HG03135 (cell line): ENCODE measurements at regions not wholly inside any gene's neighbourhood (a gene's known extent, or its start where the extent isn't known, plus 50 kb on each side); places are given as distances from the start of the nearest gene placed in this dataset.
"Not testable (repeated sequence)": the region's sequence is repeated elsewhere in the genome, so short reads cannot be mapped to it uniquely, and the experiment has no call there.

Experiments used
- ATAC-seq: cut with Tn5 transposase; IDR thresholded peaks from one replicate; pipeline ENCODE4 v1.9.1; 2021; ENCODE audit warnings: mild to moderate bottlenecking, moderate library complexity; ENCODE audit not compliant: unreplicated experiment

DNA sequence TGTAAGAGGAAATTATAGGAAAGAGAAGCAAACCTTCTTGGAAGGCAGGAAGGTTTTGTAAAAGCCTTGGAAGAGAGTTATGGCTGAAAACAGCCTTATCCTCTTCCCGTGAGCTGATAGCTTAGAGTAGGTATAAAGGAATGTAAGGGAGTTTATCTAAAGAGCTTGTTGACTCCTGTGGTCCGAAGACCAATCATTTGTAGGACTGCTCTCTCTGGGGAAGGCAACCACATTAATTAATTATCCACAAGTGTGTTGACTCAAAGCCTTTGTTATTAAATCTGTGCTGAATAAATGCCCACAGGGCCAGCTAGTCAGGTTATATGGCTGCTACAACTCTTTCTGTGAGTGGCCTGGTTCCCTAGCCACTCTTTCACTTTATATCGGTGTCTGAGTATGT lies 452.1 kb upstream of the RASGRP1 start:
- ATAC-seq = no peak

DNA sequence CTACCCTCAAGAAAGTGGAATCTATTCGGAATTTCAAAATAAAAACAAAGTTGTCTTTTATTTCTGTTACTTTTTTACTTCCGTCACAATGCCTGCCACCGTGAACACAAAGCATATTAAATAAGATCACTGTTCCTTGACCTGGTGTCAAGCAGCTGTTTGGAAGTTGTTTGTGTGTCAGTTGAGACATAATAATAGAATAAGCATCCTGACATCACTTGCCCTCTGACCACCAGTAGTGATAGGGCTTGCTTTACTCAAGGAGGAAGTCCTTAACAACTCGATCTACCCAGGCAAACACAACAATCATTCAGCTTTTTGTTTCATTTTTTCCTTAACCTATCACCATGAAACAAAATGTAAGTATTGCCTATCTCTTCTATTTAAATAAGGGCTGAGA lies 454.4 kb upstream of the RASGRP1 start:
- no peak for ATAC-seq

DNA sequence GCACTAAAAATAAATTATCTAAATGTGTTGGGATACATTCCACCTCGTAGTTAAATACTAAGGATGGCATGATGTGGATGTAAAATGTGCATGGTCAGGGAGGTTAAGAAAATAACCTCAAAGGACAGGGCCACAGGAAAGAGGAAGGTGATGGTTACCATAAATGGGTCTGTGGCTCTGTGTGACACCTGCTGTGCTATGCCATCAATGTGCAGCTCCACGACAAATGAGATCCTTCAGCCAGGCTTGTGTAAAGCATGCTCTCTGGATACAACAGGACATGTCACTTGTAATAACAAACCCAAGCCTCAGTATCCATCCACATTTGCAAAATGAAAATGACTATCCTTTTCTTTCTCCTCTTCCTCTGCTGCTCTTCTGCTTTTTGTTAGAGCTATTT lies 456.7 kb upstream of the RASGRP1 start:
- ATAC-seq = no peak

DNA sequence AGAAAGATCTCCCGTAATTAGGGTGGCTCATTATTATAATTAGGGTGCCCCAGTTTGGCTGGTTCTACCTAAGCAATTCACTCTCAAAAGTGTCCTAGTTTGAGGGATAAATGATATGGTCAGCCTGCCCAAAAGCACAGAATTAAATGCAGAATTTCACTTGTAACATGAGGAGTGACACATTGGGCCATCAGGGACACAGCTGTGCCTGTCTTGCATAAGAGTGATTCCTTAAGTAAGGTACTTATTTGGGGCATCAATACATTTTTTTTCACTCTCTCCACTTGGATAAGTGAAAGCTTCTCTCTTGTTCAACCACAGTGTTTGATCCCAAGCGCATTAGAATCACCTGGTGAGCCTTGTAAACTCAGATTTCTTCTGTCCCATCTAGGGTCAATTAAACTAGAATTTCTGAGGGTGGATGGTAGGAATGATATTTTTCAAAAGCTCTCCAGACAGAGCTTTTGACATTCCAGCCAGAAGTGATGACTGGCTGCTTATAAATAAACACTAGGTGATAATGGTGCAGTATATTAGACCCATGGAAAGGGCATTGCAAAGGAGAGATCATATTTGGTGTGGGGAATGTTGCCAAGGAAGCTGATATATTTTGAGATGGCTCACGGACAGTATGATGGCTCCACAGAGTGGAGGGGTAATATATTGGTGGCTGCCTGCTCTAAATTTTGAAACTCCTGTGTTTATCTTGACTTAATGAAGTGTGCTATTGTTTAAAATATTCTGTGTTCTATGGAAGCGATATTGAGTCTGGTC lies 458.1 kb upstream of the RASGRP1 start:
- ATAC-seq = no peak

DNA sequence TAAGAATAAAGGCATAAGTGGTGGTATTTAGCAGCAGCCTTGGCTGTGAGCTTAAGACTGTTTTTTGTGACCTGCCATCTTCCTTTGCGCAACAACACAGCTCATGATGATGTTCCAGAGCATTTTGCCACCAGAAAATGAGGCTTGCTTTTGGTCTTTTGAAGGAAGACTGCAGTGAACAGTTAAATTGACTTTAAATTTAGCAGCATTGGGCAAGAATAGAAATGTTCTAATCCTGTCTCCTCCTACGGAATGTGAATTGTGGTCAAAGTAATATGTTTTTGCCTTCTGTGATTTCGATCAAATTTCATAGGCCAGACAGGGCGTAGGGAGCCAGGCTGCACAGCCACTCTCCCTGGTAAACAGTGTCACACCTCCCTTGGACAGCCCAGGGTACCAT lies 460.7 kb upstream of the RASGRP1 start:
- ATAC-seq = no peak

DNA sequence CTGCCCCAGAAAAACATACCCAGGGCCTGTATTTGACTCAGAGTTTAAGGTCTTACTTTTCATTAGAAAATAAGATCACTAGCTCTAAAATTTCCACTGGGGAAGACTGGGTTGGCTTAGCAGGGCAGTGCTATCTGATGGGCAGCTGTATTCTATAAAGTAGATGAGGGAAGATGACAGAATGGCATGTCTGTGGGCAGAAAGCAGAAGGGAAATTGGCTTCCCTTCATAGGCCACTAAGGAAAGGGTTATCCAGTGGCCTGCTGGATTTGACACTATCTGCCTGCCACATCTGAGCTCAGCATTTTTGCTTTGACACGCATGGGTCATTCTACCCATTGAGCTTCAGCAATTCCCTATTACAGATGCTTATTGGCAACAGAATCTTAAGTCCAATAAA lies 461.3 kb upstream of the RASGRP1 start:
- ATAC-seq = no peak

DNA sequence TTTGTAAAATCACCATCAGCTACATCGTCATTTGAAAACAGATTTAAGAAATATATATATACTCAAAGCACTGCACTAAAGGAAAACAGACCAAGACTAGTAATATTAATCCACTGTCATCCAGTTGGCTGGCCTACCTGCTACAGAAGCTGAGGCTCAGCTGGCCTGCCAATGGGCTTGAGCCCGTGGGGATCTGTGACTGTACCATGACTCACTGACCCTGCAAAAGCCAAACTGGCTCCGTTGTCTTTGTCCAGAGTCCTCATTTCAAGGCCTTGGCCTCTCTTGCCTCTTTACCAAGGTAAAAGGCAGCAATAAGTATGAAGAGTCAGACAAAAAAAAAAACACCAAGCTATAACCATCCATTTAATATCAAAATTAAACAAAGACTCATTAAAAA lies 463.5 kb upstream of the RASGRP1 start:
- no peak for ATAC-seq

DNA sequence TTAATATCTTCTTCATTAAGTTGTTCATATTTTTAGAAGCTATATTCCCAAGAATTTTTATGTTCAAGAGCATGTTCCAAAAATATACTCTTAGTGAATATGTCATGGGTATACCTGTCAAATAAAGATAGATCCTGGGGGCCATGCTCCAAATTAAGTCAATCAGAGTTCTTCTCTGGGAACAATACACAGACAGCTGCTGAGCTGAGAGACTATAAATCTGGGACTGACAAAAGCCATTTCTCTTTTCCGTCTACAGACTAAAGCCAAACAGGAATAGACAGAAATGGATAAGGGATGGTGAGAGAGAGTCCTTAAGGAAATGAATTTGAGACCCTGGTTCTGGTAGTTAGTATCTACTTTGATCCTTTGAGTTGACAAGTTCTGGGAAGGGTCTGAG lies 465.1 kb upstream of the RASGRP1 start:
- no peak for ATAC-seq

DNA sequence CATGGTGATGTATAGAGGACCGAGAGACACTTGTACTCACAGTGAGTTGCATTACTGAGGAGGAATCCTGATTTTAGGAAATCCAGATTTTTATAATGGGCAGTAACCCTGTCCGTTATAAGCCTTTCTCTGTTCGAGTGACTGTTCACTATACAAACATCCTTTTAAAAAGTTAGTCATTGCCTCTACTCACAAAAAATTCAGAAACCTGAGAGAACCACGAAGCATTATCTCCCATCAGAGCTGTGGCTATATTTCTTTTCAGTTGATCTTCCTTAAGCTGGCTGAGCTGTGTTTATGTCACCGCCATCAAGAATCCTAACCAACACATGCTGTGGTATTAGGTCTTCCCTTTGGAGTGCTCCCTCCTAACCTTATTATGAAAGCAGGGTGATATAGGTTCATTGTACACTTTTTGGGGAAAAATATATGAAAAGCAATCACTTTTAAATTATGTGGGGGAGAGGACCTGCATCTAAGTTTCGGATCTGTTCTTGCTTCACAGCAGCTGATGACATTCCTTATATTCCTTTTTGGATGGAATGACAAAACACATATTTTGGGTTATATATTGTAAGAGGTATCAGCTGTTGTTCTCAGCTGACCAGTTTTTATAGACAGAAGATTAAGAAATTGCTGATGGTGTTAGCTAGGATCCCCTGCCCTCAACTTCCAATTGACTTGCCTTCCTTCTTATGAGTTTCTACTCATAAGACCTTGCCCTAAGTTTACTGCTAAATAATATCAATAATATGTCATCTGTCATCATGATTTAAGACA lies 465.9 kb upstream of the RASGRP1 start:
- ATAC-seq = no peak

DNA sequence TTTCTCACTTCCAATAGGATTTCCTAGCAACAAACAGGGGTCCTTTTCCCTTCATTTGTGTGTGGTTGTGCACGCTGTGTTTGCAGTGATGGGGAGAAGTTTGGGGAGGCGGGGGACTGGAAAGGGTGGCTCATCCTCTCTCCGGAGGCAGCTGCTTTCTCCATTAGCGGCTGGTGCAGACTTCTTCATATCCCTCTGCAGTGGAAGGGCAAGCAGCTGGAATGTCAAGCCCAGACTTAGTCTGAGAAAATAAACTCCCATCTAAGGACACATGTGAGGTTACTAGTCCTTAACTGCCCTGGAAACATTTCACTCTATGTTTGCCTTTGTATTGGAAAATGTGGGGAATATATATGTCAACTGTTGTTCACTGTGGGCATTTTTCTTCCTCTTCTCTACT lies 467.0 kb upstream of the RASGRP1 start:
- no peak for ATAC-seq

DNA sequence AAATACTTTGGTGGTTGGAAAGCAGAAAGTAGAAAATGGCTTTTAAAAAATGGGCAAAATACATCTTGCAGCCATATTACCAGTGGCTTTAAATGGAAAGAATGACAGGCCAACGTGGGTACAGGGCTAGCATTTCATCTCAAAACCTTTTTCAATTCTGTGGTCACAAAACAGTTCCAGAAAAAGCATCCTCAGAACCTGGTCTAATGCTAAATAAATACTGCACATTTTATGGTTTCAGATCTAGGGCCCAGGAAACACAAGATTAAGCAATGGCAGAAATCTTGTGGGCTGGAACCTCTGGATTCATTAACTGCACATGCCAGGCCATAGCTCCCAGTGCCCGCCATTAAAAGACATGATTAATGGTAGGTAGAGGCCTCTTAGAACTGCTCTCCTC lies 470.2 kb upstream of the RASGRP1 start:
- ATAC-seq = no peak

DNA sequence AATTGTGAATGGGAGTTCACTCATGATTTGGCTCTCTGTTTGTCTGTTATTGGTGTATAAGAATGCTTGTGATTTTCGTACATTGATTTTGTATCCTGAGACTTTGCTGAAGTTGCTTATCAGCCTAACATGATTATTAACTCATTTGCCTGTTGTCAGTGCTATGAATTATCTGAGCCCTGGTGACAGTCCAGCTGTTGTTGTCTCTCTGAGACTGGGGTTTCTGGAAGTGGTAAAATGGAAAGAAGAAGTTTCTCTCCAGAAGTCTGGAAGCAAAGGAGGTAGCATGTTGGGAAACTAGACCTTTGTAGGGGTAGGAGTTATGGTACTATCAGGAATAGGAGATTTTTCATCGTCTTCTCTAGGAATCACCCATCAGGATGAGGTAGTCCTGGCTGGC lies 473.0 kb upstream of the RASGRP1 start:
- ATAC-seq = not testable (repeated sequence)

DNA sequence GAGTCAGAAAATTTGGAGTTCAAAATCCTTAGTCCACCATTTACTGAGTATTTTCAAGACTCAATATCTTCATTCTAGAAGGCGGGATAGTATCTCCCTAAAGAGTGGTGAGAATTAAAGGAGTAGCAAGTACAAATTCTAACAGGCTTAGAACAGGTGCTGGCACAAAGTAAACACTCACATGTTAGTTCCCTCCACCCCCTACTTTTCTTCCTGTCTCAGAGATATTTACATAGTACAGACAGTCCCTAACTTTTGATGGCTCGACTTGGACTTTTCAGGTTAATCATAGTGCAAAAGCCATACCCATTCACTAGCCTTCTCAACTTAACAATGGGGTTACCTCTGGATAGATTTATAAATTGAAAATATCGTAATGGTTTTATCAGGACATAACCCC lies 476.2 kb upstream of the RASGRP1 start:
- no peak for ATAC-seq

DNA sequence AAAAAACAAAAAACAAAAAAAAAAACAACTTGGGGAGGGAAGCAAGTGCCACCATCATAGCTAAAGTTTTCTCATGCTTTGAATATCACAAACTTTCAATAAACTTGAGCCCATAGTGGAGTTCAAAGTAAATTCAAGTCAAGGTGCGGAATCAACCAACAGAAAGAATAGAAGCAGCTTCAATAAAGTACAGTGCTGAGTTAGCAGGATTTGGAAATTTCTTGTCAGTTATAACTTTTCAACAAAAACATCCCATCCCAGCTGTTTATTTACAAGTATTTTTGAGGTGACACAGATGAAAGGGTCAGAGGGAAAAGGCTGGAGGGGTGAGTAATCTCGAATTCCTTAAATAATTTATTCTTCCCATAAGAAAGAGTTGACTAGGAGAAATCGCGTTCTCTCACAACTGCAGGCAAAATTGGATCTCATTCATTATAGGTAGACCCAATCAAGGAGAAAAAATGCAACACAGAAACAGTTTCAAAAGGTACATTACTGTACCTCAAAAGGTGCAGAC lies 477.4 kb upstream of the RASGRP1 start:
- ATAC-seq = no peak

DNA sequence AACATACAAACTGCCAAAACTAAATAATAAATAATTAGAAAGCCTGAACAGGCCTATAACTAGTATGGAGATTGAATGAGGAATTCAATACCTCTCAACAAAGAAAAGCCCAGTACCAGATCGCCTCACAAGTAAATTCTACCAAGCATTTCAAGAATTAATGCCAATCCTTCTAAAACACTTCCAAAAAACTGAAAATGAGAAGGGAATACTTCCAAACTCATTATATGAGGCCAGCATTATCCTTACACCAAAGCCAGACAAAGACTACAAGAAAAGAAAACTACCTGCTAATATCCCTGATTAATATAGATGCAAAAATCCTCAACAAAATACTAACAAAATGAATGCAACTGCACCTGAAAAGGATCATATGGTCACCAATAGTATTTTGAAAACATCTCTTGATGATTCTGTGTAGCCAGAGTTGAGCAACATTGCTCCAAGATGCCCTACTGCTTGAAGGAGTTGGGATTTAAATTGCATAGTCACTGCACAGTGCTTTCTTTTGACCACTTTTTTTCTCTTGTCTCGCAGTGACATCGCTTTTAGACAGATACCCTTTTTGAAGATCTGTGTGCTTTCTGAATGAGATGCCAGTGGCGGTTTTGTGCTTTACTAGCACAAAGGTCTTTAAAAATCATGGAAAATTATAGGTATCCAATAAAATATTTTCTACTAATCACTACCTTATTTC lies 487.2 kb upstream of the RASGRP1 start:
- no peak for ATAC-seq

DNA sequence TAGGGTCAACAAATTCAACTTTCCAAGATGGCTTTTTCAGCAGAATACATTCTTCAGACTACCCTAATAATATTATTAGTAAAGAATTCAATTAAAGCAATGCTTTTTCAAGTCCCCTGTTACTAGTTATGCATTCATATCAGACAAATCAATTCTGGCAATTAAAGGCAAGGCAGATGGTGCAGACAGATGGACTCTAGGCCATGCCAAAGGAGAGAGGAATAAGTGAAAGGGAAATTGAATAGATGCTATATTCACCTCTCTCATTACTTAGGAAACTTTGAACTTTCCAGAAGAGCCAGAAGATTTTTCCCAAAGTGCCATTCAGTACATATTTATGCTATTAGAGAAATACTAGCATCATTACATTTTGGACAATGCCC lies 487.7 kb upstream of the RASGRP1 start:
- no peak for ATAC-seq

DNA sequence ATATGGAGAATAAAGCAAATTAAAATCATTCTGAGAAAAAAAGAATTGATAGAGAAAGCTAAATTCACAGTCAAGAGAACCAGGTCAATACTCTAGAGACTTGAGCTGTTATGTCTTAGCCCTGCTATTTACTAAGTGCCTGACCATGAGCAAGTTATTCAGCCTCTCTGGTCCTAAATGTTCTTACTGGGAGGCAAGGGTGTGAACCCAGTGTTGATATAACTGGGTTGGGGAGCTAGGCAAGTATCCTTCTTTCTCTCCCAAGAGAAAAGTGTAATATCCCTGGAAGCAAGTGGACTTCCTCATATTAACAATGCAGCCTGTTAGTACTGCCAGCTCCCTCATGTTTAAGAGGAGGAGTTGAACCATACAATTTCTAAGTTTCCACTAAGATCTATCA lies 488.9 kb upstream of the RASGRP1 start:
- no peak for ATAC-seq

DNA sequence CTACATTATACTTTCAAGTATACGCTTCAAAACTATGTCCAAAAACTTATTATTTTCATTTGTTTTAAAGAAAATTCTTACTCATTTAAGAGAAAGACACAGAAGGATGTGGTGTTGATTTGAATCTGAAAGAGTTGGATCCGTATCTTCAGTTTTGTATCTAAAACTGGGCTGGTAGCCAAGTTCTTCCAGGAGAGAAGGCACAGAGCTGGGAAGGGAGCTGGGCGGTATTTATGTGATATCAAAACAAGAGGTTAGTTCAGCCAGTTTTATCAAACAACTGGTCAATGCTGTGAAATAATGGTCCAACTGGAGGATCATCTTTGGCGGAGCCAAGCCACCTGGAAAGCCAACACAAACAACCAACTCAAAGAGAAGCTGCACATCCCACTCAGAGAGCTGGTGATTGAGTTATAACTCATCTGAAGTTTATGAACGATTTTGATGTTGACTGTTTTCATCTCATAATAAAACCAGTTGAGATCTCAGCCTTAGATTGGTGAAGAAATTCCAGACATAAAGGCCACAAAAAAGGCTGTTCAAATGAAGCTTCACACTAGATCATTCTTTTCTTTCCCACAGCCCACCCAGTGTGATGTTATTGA lies 489.6 kb upstream of the RASGRP1 start:
- ATAC-seq = no peak

DNA sequence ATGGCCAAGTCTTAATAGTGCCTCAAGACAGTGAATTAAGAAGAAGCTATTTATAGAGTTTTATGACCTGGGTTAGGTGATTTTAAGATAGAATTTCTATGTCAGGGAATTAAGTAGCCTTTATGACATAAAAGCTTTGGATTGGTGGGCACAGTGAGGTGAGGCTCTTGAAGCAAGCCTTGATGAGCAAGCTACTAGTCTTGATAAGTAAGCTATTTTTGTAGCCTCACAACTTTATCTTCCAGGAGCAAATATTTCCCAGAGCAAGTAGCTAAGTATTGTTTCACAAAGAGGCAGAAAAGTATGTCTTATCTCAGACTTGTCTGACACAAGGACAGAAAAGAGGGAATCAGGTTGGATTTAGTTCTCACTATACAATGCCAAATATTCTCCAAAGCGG lies 491.7 kb upstream of the RASGRP1 start:
- ATAC-seq = no peak

DNA sequence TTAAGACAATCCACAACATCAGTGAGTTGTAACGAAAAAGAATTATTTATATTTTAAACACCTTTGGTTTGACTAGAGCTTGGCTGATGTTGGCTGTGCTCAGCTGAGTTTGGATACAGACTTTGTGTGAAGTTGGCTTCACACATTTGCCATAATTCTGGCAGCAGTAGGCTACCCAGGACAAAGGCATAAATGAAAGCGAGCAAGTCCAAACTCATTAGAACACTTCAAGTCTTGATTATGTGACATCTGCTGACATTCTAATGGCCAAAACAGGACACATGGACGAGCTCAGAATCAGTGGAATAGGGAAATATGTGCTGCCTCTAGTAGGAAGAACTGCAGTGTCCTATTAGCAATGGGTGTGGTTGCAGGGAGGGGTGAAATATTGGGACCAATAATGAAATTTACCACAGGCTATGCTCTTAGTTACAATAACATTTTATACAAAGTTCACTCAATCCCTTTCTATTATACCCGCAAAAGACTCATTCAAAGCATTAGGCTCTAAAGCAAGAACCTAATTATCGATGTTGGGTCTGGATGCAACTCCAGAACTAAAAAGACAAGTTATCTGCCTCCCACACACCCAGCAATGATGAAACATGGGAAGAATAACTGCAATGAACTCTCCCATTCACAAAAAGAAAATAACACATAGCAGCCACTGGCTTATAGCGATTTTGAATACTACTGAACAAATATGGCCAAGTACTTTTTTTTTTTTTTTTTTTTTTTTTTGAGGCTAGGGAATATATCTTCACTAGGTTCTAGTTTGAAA lies 493.9 kb upstream of the RASGRP1 start:
- ATAC-seq = no peak

DNA sequence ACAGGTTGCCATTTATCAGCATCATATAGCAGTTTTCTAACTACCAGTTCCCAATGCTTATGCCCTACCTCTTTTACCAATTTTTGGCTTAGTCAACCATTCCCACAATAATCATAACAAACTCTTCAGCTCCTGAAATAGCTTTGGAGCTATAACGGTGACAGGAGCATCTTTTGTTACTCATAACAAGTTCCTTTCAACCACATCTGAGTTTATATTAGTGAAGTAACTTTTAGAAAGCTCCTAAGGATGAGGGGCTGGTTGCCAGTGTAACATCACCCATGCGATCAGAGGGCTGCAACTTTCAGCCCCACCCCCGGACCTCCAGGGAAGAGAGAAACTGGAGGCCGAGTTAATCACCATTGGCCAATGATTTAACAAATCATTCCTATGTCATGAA lies 495.3 kb upstream of the RASGRP1 start:
- no peak for ATAC-seq
